Germinal center (tissue), 1 donor: ENCODE measurements at regions not wholly inside any gene's neighbourhood (a gene's known extent, or its start where the extent isn't known, plus 50 kb on each side); places are given as distances from the start of the nearest gene placed in this dataset.

Experiments used
- DNase-seq: peaks from one replicate; pipeline ENCODE4 v3.0.0; 2012; ENCODE audit warnings: mixed read lengths, low spot score

DNA sequence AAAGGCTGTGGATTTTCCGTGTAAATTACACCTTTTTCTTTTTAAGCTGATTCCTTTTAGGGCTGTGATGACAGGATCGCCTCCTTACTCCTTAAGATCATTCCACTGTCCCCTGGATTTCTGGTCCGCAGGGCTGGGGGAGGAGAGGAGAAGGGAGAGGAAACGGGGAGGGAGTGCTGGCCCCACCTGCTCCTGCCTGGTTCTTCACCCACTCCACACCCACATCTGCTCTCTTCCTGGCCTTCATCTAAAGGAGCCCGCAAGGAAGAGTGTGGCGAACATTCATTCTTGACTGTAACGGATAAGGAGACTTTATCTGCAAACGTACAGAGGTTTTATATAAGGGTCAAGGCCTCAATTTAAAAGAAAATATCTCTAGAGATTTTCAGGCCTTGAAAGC is 242.0 kb downstream of the RHOU start:
- DNase-seq: no peak

DNA sequence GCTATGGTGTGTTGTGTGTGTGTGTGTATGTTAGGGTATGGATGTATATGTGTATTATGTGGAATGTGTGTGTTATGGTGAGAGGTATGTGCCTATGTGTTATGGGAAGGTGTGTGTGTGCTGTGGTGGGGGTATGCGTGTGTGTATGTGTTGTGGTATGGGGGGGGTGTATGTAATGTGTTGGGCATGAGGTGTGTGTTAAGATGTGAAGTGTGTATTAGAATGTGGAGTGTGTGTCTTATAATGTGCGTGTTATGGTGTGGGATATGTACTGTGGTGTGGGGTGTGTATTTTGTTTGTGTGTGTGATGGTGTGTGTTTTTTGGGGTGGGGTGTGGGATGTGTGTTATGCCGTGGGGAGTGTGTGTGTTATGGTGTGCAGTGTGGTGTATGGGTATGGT is 242.5 kb downstream of the RHOU start:
- no peak for DNase-seq

DNA sequence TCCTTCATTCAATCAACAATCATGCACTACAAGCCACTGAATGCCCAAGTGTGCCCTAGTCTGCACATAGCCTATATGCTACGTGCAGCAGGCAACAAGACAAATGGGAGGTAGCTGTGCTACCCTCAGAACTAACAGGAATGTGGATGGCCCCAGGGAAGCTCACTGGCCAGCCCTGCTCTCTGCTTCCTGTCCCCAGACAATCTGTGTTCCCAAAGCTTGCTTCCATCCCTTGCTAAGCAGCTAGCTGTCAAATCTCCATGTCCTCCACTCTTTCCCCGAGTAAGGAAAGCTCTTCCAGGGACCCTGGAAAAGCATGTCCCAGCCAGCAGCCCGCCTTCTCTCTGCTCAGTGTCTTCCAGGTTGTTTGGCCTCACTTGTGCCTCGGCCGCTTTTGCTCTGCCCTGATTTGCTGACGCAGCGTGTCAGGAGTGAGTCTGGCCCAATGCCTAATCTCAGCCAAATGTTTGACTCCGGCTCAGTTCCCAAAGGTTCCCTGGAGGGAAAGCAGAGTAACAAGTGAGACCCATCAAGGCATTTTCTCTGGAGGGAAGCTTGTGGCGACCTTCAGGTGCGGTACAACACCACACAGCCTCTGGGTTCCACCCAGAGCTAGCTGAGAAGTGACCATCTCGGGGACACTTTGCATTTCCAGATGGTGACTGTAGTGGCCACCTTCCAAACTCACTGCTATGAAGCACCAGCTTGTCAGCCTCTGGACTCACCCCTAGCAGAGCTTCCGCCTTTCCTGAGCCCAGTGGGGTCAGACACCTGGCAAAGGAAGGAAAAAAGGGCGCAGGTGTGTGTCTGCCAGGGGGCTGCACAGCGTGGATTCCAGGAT is 243.4 kb downstream of the RHOU start:
- no peak for DNase-seq

DNA sequence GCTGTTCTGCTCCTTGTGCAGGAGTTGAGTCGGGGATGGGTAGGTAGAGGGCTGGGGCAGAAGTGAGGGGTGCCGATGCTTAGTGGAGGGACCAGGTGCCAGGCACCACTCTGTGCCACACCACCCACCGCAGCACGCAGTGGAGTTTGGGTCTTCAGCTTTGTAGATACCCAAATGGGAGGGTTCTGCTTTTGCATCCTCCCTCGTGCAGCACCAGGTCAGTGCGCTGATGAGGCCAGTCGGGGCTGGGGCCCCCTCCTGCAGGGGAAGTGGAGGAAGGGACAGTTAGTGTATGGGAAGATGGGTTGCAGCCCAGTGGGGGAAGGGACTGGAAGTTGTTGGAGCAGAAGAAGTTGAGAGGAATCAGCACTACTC is 244.0 kb downstream of the RHOU start:
- DNase-seq: no peak

DNA sequence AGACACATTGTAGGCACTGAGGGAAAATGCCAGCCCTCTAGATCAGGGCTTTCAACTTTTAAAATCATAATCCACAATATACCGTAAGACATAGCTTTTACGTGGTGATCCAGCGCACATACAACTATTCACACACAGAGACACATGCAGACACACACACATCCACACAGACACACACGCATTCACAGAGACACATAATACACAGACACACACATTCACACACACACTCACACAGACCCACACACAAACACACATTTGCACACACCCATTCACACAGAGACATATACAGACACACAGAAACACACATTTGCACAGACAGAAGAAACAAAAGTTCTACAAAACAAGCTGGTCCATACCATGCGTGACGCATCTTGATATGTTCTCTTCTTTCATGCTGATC is 244.5 kb downstream of the RHOU start:
- DNase-seq: no peak

DNA sequence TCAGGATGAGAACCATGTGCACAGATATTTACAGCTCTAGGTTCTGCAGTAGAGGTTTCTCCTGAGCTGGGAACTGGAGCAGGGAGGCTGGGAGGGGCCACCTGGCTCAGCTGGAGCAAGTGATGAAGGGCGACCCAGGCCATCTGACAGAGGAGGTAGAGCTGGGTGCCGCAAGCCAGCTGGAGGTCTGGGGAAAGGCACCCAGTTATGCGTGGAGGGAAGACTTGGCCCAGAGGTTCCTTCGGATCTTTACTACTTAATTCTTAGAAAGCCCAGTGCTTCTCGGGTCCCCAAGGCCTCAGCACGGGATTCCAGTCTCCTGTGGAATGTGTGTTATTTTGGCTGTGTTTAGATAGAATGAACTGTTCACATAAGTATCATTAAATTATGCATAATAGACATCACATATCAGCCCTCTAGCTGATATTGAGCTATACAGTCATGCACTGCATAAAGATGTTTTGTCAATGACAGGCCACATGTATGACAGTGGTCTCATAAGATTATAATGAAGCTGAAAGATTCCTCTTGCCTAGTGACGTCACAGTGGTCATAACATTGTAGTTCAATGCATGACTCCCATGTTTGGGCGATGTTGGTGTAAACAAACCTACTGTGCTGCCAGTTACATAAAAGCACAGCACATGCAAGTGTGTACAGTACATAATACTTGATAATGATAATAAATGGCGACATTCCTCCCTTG is 245.1 kb downstream of the RHOU start:
- no peak for DNase-seq

DNA sequence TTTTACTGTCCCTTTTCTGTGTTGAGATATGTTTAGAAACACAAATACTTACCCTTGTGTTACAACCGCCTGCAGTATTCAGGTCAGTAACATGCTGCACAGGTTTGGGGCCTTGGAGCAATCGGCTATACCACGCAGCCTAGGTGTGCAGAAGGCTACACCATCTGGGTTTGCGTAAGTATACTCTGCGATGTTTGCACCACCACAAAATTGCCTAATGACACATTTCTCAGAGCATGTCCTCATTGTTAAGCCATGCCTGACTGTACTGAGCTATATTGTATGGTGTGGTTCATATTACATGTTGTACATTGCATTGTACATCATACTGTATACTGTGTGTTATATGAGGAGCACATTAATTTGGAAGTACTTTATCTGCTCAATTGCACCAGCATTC is 247.4 kb downstream of the RHOU start:
- no peak for DNase-seq

DNA sequence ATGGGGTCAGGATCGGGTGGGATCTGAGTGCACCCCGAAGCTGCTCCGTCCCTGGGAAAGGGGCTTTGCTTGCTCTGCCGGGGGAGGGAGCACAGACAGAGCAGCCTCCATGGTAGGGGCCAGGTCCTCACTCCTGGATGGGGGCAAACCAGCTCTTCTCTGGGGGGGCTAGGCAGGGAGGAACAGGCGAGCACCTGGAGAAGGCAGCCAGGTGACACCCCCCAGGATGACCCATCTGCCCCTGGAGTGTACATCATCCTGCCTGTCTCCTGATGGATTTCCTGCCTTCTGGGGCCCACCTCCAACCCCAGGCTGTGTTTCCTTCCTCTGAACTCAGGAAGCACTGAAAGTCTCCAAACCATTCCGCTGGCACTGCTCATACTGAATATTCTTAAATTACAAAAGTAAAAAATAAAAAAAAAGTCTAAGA is 248.0 kb downstream of the RHOU start:
- DNase-seq: no peak

DNA sequence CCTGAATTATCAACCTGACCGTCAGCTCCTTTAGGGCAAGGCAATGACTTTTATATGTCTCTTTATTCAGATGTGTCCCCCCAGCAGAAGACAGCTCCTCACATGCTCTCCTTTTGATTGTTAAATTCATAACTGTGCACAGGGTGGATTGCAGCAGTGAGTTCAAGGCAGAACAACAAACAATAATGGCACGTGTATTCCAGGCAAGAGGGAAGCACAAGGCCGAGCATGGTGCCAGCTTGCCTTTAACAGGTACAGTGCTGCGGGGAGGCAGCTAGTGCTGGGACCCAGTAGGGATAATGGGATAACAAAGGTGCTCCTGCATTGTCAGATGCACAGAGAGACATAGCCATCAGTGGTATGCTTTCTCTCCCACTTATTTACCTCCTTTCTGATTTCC is 248.4 kb downstream of the RHOU start:
- no peak for DNase-seq

DNA sequence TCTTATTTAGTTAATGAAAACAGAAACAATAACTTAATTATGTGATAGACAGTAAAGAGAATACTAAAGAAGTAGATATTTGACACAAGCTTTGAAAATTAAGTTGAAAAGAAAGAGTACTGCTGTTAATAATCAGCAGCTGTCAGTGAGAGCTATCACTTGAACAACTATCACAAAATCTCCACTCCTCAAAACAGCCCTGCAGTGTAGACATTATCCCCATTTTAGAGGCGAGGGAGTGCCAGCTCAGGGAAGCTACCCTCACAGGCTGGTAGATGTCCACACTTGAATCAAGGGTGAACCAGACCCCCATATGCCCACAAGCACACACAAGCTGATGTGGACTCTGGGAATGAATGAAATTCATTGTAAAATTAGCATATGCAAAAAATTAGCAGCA is 248.8 kb downstream of the RHOU start:
- DNase-seq: no peak

DNA sequence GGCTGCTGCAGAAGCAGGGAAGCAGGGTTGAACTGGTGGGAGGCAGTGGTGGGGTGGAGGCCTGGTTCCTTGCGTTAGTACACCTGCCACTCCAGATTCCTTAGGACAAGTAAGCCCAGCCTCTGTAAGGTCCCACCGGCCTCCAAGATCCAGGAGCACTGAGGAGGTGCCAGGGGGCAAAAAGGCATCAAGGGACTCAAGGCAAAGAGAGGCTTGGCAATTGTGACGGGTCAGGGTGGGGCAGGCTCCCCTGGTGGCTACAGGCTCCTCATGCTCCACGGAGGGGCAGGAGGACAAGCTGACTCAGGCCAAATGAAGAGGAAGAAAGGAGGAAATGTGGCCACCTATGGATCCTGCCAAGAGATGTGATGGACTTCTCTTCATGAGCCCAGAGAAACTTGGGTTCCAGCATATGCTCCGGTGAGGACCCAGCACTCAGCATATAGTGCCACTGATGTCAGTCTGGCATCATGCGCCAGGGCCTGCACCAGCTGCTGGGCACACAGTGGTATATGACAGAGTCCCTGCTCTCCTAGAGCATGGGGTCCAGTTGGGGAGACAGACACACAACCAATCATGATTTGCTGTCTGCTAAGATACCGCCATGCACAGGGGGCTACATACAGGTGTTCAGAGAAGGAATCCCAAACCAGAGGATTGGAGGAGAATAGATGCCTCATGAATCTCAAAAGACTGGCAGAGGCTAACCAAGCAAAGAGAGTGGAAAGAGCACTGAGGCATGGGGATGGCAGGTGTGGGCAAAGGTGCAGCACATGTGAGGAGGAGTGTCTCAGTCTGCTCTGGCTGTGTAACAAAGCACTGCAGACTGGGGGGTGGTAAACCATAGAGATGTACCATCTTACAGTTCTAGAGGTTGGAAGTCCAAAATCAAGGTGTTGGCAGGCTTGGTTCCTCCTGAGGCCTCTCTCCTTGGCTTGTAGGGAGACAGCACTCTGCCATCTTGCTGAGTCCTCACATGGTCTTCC is 249.7 kb downstream of the RHOU start:
- no peak for DNase-seq

DNA sequence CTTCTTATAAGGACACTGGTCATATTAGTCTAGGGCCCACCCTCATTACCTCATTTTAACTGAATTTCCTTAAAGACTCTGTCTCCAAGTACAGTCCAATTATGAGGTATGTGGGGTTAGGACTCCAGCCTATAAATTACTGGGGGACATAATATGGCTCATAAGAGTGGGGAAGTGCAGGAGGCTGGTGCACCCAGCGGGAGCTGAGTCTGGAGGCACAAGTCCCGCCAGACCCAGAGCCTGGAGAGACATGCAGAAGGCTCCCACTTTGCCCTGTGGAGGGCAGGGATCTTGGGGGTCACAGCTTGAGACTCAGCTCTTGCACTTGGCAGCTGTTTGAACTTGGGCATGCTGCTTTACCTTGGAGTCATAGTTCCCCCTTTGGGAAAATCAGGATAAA is 250.4 kb downstream of the RHOU start:
- no peak for DNase-seq

DNA sequence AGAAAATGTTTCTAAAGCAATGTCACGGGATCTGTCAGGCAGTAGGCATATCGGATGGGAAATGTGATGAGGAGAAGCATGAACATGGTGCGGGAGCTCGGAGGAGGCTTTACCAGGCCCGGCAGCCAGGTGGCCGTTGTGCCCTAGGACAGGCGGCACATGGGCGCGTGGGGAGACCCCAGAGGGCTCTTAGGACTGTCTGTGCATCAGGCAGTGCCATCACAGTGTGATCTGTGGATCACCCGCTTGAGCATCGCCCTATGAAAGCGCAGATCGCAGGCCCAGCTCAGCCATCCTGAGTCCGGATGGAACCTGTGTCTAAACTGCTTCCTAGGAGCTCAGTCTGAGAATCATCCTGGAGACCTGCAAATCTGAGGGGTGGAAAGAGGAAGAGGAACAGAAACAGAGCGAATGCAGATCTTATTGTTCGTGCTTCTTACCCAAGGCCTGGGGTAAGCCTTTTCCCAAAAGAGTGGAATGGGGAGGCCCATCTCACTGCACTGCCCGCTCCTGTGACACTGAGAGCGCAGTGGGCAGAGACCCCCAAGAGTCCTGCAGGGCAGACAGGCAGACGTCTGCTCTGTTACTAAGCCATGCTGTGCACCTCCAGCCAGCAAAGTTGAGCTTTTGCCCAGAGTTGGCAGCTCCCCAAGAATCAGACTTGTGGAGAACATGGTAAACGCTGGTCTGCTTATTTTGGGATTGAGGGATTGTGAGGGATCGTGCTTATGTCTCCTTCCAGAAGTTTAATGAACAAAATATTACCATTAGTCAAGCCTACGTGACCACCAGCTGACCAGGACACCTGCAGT is 251.0 kb downstream of the RHOU start:
- DNase-seq: no peak

DNA sequence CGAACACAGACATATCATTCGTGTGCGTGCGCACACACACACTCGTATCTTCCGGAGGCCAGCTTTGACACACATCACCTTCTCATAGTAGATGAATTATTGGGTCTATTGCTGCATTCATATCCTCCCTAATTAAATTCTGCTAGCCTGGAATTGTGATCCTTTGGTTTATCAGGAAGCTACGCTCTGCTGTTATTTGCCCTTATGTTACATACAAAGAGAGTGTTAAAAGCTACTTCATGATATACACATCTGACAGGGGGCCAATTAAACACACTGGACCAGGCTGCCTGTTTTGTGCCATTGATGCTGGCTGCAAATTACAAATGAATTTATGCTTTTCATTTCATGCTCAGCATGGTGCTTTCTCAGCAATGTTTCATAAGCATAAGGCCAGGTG is 252.0 kb downstream of the RHOU start:
- DNase-seq: no peak

DNA sequence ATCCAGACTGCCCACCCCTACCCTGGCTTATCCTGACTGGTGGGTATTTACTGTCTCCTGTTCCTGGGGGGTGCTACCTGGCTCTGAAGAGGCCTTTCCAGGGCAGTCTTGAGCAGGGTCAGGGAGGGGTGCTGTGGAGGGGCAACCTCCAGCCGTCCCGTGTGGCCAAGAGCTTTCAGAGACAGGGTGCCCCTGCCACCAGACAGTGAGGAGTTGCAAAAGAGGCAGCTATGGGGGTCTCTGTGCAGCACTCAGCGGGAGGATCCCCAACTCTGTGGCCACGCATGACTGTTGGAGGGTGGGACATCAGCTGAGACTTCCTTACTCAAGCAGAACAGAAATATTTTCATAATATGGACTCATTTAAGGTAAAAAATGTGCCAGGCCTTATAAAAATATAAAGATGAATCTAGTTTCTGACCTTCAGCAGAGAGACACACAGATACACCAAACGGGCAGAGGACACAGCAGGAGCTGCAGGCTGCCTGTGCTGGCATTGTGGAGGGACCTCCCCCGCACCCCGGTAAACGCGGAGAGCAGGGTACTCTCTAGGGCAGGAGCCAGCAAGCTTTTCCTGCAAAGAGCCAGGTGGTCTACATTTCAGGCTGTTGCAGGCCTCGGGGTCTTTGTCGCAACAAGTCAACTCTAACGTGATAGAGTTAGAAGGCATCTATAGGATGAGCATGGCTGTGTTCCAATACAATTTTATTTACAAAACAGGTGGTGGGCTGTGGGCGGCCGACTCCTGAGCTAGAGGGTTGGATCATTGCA is 252.6 kb downstream of the RHOU start:
- no peak for DNase-seq

DNA sequence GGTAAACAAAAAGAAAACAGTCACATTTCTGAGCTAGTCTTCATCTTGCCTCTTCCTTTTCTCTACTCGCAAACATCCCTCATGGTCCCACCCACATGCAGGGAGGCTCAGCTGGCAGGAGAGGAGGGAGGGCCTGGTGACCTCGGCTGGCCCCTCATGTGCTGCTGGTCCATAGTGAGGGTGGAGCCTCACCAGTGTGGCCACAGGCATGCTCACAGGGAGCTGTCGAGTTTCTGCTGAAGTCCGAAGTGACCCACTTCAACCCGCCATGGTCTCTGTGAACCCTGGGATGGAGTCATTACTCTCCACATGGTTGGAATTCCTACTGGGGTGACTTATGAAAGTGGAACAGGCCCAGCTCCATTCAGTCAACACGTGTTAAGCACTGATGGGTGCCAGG is 253.4 kb downstream of the RHOU start:
- DNase-seq: no peak

DNA sequence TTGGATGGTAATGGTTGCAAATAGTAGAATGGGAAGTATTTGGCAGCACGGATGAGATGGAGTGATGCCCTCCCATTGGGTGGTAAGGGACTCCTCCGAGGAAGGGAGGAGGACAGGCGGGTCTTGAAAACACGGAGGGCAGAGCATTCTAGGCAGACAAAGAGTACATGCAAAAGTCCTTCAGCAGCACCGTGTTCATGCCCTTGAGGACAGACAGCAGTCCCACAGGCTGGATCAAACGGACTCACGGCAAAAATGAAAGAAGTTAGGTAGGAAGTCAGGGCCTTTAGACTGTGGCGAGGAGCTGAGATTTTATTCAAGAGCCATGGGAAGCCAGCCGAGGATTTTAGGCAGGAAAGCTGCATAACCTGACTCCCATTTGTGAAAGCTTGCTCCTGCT is 253.9 kb downstream of the RHOU start:
- DNase-seq: no peak

DNA sequence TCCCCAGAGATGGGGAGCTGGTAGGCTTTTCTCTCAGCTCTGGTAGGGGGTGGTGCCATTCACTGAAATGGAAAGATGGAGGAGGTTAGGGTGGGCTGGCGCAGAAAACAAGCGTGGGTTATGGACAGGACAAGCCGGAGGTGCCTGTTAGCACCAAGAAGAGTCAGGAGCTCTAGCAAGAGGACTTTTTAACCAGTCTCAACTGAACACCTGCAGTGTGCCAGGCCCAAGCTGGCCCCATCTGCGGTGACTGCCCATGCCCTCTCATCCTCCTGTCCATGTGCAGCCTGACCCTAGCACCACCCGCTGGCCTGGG is 254.4 kb downstream of the RHOU start:
- no peak for DNase-seq

DNA sequence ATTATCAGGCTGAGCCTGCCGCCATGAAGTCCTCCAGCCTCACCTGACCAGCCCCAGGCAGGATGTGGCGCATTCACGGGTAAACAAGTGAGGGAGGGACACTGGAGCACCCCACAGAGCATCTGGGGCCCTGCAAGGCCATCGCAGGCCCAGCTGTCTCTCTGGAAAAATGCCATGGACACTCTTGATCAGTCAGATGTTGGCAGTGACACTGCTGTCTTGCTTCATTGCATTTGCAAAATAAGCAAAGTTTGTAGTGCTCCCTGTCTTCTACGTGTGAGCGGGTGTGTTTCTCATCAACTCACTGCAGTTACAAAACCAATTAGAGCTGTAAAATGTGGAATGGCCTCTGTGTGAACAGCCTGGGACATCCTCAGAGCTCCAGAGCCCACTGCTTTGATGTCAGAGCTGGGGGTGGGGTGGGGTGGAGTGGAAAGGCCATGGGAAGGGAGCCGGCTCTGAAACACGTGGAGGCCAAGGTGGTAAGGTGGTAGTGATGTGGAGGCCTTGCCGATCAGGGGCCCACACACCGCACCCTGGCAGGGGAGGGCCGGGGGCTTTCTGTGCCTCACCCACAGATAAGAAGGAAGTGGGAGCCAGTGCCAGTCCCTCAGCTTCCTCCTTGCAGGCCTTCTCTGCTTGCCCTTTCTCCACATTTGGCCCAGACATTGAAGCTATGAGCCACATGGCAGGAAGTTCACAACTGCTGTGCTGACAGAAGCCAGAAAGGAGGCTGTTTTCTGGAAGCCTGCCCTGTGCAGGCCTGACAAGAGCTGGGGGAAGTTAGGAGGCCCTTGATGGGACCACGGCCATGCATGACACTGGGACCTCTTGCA is 254.9 kb downstream of the RHOU start:
- DNase-seq: no peak

DNA sequence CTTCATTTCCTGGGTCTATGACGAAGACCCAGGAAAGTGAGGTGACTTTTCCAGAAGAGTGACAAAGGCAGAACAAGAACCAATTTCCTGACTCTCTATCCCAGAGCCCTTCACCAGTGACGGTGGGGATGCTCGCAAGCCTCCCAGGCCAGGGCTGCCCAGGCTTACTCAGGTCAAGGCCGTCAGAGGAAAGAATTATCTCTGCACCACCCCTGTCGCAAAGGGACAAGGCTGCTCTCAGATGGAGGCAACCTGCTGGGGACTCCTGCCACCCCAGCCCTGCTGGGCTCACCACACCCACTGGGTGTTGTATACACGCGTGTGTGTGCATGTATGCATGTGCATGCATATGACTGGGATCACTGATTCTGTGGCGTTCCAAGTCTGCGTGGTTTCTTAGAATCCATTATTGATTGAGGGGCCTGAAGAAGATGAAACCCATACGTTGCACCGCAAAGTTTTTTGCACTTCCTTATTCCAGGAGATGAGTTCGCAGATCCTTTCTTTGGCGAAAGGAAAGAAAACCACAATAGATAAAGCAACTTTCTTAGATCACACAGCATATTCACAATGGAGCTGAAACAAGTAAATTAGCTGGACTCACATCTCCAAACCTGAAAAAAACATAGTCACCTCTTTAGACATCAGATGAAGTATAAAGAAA is 255.8 kb downstream of the RHOU start:
- DNase-seq: no peak
